Neuronal stem cell (in vitro differentiated cells): ENCODE measurements at regions not wholly inside any gene's neighbourhood (a gene's known extent, or its start where the extent isn't known, plus 50 kb on each side); places are given as distances from the start of the nearest gene placed in this dataset.

Source experiments
- DNase-seq: peaks from one replicate; pipeline ENCODE4 v3.0.0-alpha.2; 2013; ENCODE audit warnings: low spot score
- H2AFZ ChIP-seq: one replicate; pipeline ENCODE4 v1.6.1; 2013; ENCODE audit warnings: mild to moderate bottlenecking, low read length, inconsistent platforms
- H2AK5ac ChIP-seq: 2 replicates; pipeline ENCODE4 v1.6.1; 2013; ENCODE audit warnings: low read depth, mild to moderate bottlenecking, inconsistent platforms, low read length, moderate library complexity, mixed read lengths
- H2BK120ac ChIP-seq: 2 replicates; pipeline ENCODE4 v1.6.1; 2013; ENCODE audit warnings: low read depth, mild to moderate bottlenecking, inconsistent platforms, low read length, moderate library complexity, mixed read lengths
- H2BK12ac ChIP-seq: one replicate; pipeline ENCODE4 v1.6.1; 2013; ENCODE audit warnings: low read length, inconsistent platforms
- H2BK15ac ChIP-seq: 2 replicates; pipeline ENCODE4 v1.6.1; 2013; ENCODE audit warnings: mild to moderate bottlenecking, low read length, inconsistent platforms, mixed read lengths
- H2BK5ac ChIP-seq: one replicate; pipeline ENCODE4 v1.6.1; 2013; ENCODE audit warnings: inconsistent platforms, mild to moderate bottlenecking, low read length, moderate library complexity
- H3K14ac ChIP-seq: one replicate; pipeline ENCODE4 v1.6.1; 2013; ENCODE audit warnings: low read length, inconsistent platforms
- H3K18ac ChIP-seq: 2 replicates; pipeline ENCODE4 v1.6.1; 2013; ENCODE audit warnings: low read length, inconsistent platforms
- H3K23ac ChIP-seq: 2 replicates; pipeline ENCODE4 v1.6.1; 2013; ENCODE audit warnings: low read depth, mild to moderate bottlenecking, mixed read lengths, low read length, inconsistent platforms; ENCODE audit not compliant: poor library complexity
- H3K27ac ChIP-seq: replicated peaks from 3 replicates; pipeline ENCODE4 v1.5.1; 2013; ENCODE audit warnings: low read length, inconsistent platforms
- H3K27me3 ChIP-seq, 3 experiments: 2 replicates each; pipeline ENCODE4 v1.6.1; 2013; ENCODE audit warnings: low read length in 3 of 3, mild to moderate bottlenecking in 2 of 3, inconsistent platforms in 1 of 3, low read depth in 1 of 3, mixed read lengths in 1 of 3, moderate library complexity in 1 of 3; ENCODE audit not compliant: control insufficient read depth in 3 of 3, insufficient read depth in 3 of 3
- H3K36me3 ChIP-seq, 2 donors: replicated peaks in 1 of 2; 2 replicates each; pipeline ENCODE4 v1.6.1; 2013; ENCODE audit warnings: low read length in 2 of 2; ENCODE audit not compliant: control insufficient read depth in 2 of 2, insufficient read depth in 2 of 2
- H3K4ac ChIP-seq: 2 replicates; pipeline ENCODE4 v1.6.1; 2013; ENCODE audit warnings: inconsistent platforms, mild to moderate bottlenecking, low read length, moderate library complexity
- H3K4me1 ChIP-seq, 2 donors: 1 replicate in 1 of 2; 2 replicates in 1 of 2; pipeline ENCODE4 v1.6.1; 2013; ENCODE audit warnings: low read length in 2 of 2, low read depth in 1 of 2; ENCODE audit not compliant: control insufficient read depth in 2 of 2, insufficient read depth in 1 of 2
- H3K4me2 ChIP-seq: one replicate; pipeline ENCODE4 v1.6.1; 2013; ENCODE audit warnings: mild to moderate bottlenecking, low read length, inconsistent platforms; ENCODE audit not compliant: insufficient read depth, poor library complexity, severe bottlenecking
- H3K4me3 ChIP-seq, 2 donors: 2 replicates each; pipeline ENCODE4 v1.5.1; 2013; ENCODE audit warnings: low read length in 2 of 2, mild to moderate bottlenecking in 2 of 2, inconsistent platforms in 1 of 2, moderate library complexity in 1 of 2
- H3K79me1 ChIP-seq: one replicate; pipeline ENCODE4 v1.6.1; 2013; ENCODE audit warnings: low read depth, mild to moderate bottlenecking, inconsistent platforms, low read length, moderate library complexity
- H3K9ac ChIP-seq: one replicate; pipeline ENCODE4 v1.6.1; 2013; ENCODE audit warnings: mild to moderate bottlenecking, low read depth, low read length, inconsistent platforms; ENCODE audit not compliant: poor library complexity
- H3K9me3 ChIP-seq, 2 donors: replicated peaks in 1 of 2; 2 replicates each; pipeline versions ENCODE3 to v1.6.1; 2013; ENCODE audit warnings: low read length in 2 of 2, mild to moderate bottlenecking in 2 of 2, inconsistent platforms in 1 of 2, low read depth in 1 of 2, mixed read lengths in 1 of 2, moderate library complexity in 1 of 2; ENCODE audit not compliant: control insufficient read depth in 2 of 2, insufficient read depth in 1 of 2
- H4K8ac ChIP-seq: one replicate; pipeline ENCODE4 v1.6.1; 2013; ENCODE audit warnings: low read depth, mild to moderate bottlenecking, inconsistent platforms, low read length, moderate library complexity
- H4K91ac ChIP-seq: one replicate; pipeline ENCODE4 v1.6.1; 2013; ENCODE audit warnings: low read length, low read depth, mild to moderate bottlenecking, inconsistent platforms; ENCODE audit not compliant: poor library complexity
- WGBS, 2 donors: extraction: QIAGEN DNeasy Blood & Tissue Kit; methylation state at CpG; one replicate each; pipeline ENCODE4 v1.1.7; 2013; ENCODE audit warnings: missing lambda C conversion rate in 2 of 2, mixed read lengths in 1 of 2; ENCODE audit not compliant: insufficient read length in 2 of 2, insufficient replicate concordance in 1 of 2; ENCODE audit errors: extremely low coverage in 2 of 2; 5-methylcytosine and 5-hydroxymethylcytosine counted together

DNA sequence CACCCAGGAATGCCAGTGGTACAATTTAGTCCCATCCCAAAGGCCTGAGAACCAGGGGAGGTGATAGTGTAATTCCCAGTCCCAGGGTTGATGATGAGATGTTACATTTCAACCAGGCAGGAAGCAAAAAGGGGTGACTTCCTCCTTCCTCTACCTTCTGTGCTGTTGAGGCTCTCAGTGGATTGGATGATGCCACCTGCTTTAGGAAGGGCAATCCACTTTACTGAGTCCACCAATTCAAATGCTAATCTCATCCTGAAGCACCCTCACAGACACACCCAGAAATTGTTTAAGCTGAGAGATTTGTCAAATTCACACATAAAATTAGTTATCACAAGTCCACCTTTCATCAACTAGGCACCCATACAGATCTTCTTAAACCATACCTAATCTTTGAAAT lies 418.5 kb upstream of the GOLIM4 start:
- H3K4me3 ChIP-seq = no peak overlapping the region
- H3K27ac ChIP-seq = no peak overlapping the region
- H3K18ac ChIP-seq = no peak overlapping the region
- no peak overlapping the region for H2AK5ac ChIP-seq
- no peak overlapping the region for H2BK15ac ChIP-seq
- no peak for DNase-seq
- no peak overlapping the region for H2BK12ac ChIP-seq
- no peak overlapping the region for H3K23ac ChIP-seq
- no peaks in the 10 kb centered on the region for H3K27me3 ChIP-seq
- H3K14ac ChIP-seq = no peak overlapping the region
- H3K9ac ChIP-seq = no peak overlapping the region
- no peak overlapping the region for H2AFZ ChIP-seq
- no peak overlapping the region for H2BK120ac ChIP-seq
- peaks cover 7 to 13% of the 10 kb centered on the region in 2 donors for H3K4me1 ChIP-seq
- H3K9me3 ChIP-seq = no peaks in the 10 kb centered on the region
- H2BK5ac ChIP-seq = no peak overlapping the region
- no peak overlapping the region for H3K4me2 ChIP-seq
- H3K79me1 ChIP-seq = no peaks in the 10 kb centered on the region
- no peak overlapping the region for H3K4ac ChIP-seq
- H4K91ac ChIP-seq = no peak overlapping the region
- H4K8ac ChIP-seq = no peak overlapping the region
- no peaks in the 10 kb centered on the region for H3K36me3 ChIP-seq

DNA sequence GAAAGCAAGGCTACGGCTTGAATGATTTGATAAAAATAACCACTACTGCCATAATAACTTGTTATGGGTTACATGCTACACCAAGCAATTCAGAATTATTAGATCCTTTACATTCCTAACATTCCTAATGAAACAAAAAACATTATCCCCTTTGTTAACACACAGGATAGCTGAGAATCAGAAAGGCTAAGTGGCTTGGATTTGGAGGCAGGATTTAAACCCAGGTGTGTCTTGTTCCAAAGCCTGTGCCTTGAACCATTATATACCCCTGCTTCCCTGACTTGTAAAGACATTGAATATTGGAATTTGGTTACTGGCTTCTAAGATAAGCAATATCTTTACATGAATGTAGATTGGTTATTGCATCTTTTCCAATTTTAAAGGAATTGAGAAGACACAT lies 417.1 kb upstream of the GOLIM4 start:
- no CpG with 5 or more reads among the region's 1 CpG for WGBS, 2 donors
- H3K23ac ChIP-seq = no peak overlapping the region
- no peak overlapping the region for H3K4me3 ChIP-seq
- H3K4me1 ChIP-seq = peaks cover 7 to 13% of the 10 kb centered on the region in 2 donors
- H3K4me2 ChIP-seq = no peak overlapping the region
- H2BK12ac ChIP-seq = no peak overlapping the region
- no peak overlapping the region for H2BK15ac ChIP-seq
- no peak overlapping the region for H3K18ac ChIP-seq
- no peaks in the 10 kb centered on the region for H3K27me3 ChIP-seq
- no peak overlapping the region for H3K9ac ChIP-seq
- no peaks in the 10 kb centered on the region for H3K36me3 ChIP-seq
- no peak overlapping the region for H2AFZ ChIP-seq
- no peak overlapping the region for H3K14ac ChIP-seq
- H3K27ac ChIP-seq = no peak overlapping the region
- H4K8ac ChIP-seq = no peak overlapping the region
- H2BK5ac ChIP-seq = no peak overlapping the region
- H3K79me1 ChIP-seq = no peaks in the 10 kb centered on the region
- H2AK5ac ChIP-seq = no peak overlapping the region
- no peaks in the 10 kb centered on the region for H3K9me3 ChIP-seq
- H2BK120ac ChIP-seq = no peak overlapping the region
- H4K91ac ChIP-seq = no peak overlapping the region
- no peak overlapping the region for H3K4ac ChIP-seq
- DNase-seq = no peak

DNA sequence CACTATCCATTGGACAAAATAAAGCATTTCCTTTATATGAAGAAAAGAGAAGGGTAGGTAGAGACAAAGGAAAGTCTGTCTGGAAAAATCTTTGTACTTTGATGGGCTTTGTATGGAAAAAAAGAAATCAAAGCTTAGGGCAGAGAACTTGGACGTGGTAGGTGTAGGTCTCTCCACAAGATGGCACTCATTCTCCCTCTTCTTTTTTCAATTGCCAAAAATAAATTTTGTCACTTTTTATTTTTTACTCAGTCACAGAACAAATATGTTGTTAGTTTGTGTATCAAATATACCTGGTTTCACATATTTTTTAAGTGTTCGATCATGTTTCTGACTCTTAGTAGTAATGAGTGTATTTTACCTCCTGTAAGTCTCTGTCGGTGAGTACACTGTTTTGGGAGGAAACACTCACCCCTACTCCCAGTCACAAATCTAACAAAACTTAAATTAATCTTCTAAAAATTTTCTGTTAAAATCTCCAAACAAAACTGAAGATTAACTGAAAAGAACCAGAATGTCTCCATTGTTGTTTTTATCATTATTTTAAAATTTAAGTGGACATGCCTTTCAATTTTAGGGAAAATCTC lies 415.8 kb upstream of the GOLIM4 start:
- Histone ChIP-seq H2BK120ac (no peak overlapping the region), H4K91ac (no peak overlapping the region), H2AFZ (no peak overlapping the region), H2AK5ac (no peak overlapping the region), H3K4me2 (no peak overlapping the region), H3K79me1 (no peaks in the 10 kb centered on the region), H3K18ac (no peak overlapping the region), H3K4me1 (peaks cover 7 to 12% of the 10 kb centered on the region in 2 donors), H3K4ac (no peak overlapping the region), H3K36me3 (no peaks in the 10 kb centered on the region), H3K27me3 (no peaks in the 10 kb centered on the region), H3K9ac (no peak overlapping the region), H4K8ac (no peak overlapping the region), H2BK5ac (no peak overlapping the region), H3K14ac (no peak overlapping the region), H3K4me3 (no peak overlapping the region), H3K9me3 (no peaks in the 10 kb centered on the region), H3K27ac (no peak overlapping the region), H3K23ac (no peak overlapping the region), H2BK15ac (no peak overlapping the region), H2BK12ac (no peak overlapping the region)
- no peak for DNase-seq
- no CpG with 5 or more reads among the region's 3 CpGs for WGBS, 2 donors

DNA sequence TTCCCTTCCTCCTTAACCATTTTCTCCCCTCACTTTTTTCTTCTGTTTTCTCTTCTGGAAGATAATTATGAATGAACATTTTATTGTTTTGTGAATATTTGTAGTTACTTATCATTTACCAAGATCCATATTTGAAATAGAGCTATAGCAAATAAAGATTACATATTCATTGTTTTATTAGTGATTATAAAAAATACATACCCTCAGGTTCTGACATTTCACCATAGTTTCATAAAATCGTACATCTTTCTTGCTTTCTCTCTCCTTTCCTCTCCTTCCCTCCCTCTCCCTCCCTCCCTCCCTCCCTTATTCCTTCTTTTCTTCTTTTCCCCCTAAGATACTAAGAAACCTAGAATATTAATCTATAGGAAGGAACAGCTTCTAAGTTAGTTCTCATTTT lies 410.9 kb upstream of the GOLIM4 start:
- no peak overlapping the region for H2AK5ac ChIP-seq
- DNase-seq = no peak
- H2BK5ac ChIP-seq = no peak overlapping the region
- no peak overlapping the region for H3K14ac ChIP-seq
- no peaks in the 10 kb centered on the region for H3K36me3 ChIP-seq
- H3K79me1 ChIP-seq = no peaks in the 10 kb centered on the region
- no peak overlapping the region for H3K18ac ChIP-seq
- H3K9ac ChIP-seq = no peak overlapping the region
- no CpG with 5 or more reads among the region's 1 CpG for WGBS, 2 donors
- H3K9me3 ChIP-seq = peaks cover 0 to 3% of the 10 kb centered on the region in 2 donors
- H3K23ac ChIP-seq = no peak overlapping the region
- no peak overlapping the region for H2BK15ac ChIP-seq
- no peak overlapping the region for H4K91ac ChIP-seq
- peaks cover 3 to 13% of the 10 kb centered on the region in 2 donors for H3K4me1 ChIP-seq
- no peak overlapping the region for H3K4me2 ChIP-seq
- no peaks in the 10 kb centered on the region for H3K27me3 ChIP-seq
- H3K4ac ChIP-seq = no peak overlapping the region
- no peak overlapping the region for H3K27ac ChIP-seq
- no peak overlapping the region for H4K8ac ChIP-seq
- no peak overlapping the region for H3K4me3 ChIP-seq
- no peak overlapping the region for H2AFZ ChIP-seq
- no peak overlapping the region for H2BK12ac ChIP-seq
- no peak overlapping the region for H2BK120ac ChIP-seq
